Astrocyte (in vitro differentiated cells and primary cell): ENCODE measurements at regions not wholly inside any gene's neighbourhood (a gene's known extent, or its start where the extent isn't known, plus 50 kb on each side); places are given as distances from the start of the nearest gene placed in this dataset.
"Not testable (repeated sequence)": the region's sequence is repeated elsewhere in the genome, so short reads cannot be mapped to it uniquely, and the experiment has no call there.

Source experiments
- DNase-seq: peaks from one replicate; pipeline ENCODE4 v3.0.0-alpha.2; 2010; ENCODE audit warnings: low read depth
- FAIRE-seq: peaks from 2 replicates; lab custom pipeline; 2011; peaks lifted over from hg19 to GRCh38; lab: Jason Lieb, UNC
- H2AFZ ChIP-seq: 2 replicates; pipeline ENCODE4 v1.6.0; 2012; ENCODE audit warnings: low read depth, low read length, inconsistent platforms
- H3K27ac ChIP-seq: 2 replicates; pipeline ENCODE4 v1.5.1; 2011; ENCODE audit warnings: low read depth, low read length, inconsistent platforms
- H3K27me3 ChIP-seq: 2 replicates; pipeline ENCODE4 v1.6.0; 2011; ENCODE audit warnings: low read length, inconsistent platforms; ENCODE audit not compliant: insufficient read depth
- H3K36me3 ChIP-seq: 2 replicates; pipeline ENCODE4 v1.5.1; 2011; ENCODE audit warnings: low read length, inconsistent platforms; ENCODE audit not compliant: insufficient read depth
- H3K4me1 ChIP-seq: 2 replicates; pipeline ENCODE4 v1.5.1; 2011; ENCODE audit warnings: low read length, inconsistent platforms; ENCODE audit not compliant: insufficient read depth
- H3K4me2 ChIP-seq: 2 replicates; pipeline ENCODE4 v1.6.0; 2012; ENCODE audit warnings: low read length, inconsistent platforms
- H3K4me3 ChIP-seq: 2 replicates; pipeline ENCODE4 v1.5.1; 2011; ENCODE audit warnings: low read depth, mild to moderate bottlenecking, low read length, inconsistent platforms; ENCODE audit not compliant: insufficient read depth
- H3K79me2 ChIP-seq: 2 replicates; pipeline ENCODE4 v1.6.0; 2012; ENCODE audit warnings: mild to moderate bottlenecking, low read length, inconsistent platforms; ENCODE audit not compliant: insufficient read depth
- H3K9ac ChIP-seq: 2 replicates; pipeline ENCODE4 v1.6.0; 2012; ENCODE audit warnings: mild to moderate bottlenecking, low read length, inconsistent platforms
- H3K9me3 ChIP-seq: 2 replicates; pipeline ENCODE4 v1.5.1; 2012; ENCODE audit warnings: low read depth, mild to moderate bottlenecking, low read length, inconsistent platforms; ENCODE audit not compliant: insufficient read depth
- H4K20me1 ChIP-seq: 2 replicates; pipeline ENCODE4 v1.6.0; 2012; ENCODE audit warnings: low read length, inconsistent platforms; ENCODE audit not compliant: insufficient read depth
- H3K27ac Mint-ChIP-seq: one replicate; pipeline ENCODE4 v1.8.0; 2021; ENCODE audit warnings: mild to moderate bottlenecking, mixed read lengths; ENCODE audit not compliant: unreplicated experiment
- H3K27me3 Mint-ChIP-seq: one replicate; pipeline ENCODE4 v1.8.0; 2021; ENCODE audit warnings: low read depth, mixed read lengths; ENCODE audit not compliant: unreplicated experiment
- H3K36me3 Mint-ChIP-seq: one replicate; pipeline ENCODE4 v1.8.0; 2021; ENCODE audit warnings: low read depth, mixed read lengths; ENCODE audit not compliant: unreplicated experiment
- H3K4me1 Mint-ChIP-seq: one replicate; pipeline ENCODE4 v1.8.0; 2021; ENCODE audit warnings: low read depth, mixed read lengths; ENCODE audit not compliant: unreplicated experiment
- H3K4me3 Mint-ChIP-seq: one replicate; pipeline ENCODE4 v1.8.0; 2021; ENCODE audit warnings: mild to moderate bottlenecking, moderate library complexity, mixed read lengths; ENCODE audit not compliant: unreplicated experiment
- H3K9me3 Mint-ChIP-seq: one replicate; pipeline ENCODE4 v1.8.0; 2021; ENCODE audit warnings: mild to moderate bottlenecking, mixed read lengths; ENCODE audit not compliant: unreplicated experiment
- EZH2 ChIP-seq: IDR thresholded peaks from 2 replicates; pipeline ENCODE4 v1.6.1; 2012; ENCODE audit warnings: mild to moderate bottlenecking, low read length, inconsistent platforms; ENCODE audit not compliant: insufficient read depth
- TF ChIP-seq, protein P1 (sequence below): IDR thresholded peaks from 2 replicates; pipeline ENCODE4 v1.5.1; 2011; ENCODE audit warnings: low read depth, mild to moderate bottlenecking, inconsistent platforms, low read length, moderate library complexity; ENCODE audit not compliant: insufficient read depth

DNA sequence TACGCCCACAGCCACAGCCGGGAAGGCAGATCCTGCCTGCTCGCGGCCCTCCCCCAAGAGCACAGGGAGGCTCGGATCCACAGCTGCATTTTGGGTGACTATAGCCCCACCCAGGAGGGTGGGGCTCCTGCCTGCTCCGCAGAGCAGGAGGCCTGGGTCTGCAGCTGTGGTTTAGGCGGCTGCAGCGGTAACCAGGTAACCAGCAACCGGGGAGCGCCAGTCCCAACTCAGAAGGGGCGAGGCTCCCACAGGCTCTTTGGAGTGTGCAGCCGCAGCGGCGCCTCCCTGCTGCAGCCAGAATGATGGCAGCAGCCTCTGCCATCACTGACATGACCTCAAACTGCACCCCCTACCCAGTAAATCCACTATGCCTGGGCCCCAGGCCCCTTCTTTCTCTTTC lies 148.0 kb upstream of the F9 start:
- Histone ChIP-seq H2AFZ (no peak overlapping the region), H3K27me3 (no peaks in the 10 kb centered on the region), H3K4me2 (no peak overlapping the region), H3K9me3 (no peaks in the 10 kb centered on the region), H3K4me3 (no peak overlapping the region), H3K27ac (no peak overlapping the region), H3K4me1 (no peaks in the 10 kb centered on the region), H3K9ac (no peak overlapping the region), H3K79me2 (no peaks in the 10 kb centered on the region), H3K36me3 (no peaks in the 10 kb centered on the region), H4K20me1 (no peaks in the 10 kb centered on the region)
- no peaks in the 10 kb centered on the region for H3K4me1 Mint-ChIP-seq
- FAIRE-seq (no peak), DNase-seq (no peak)
- no peak overlapping the region for H3K4me3 Mint-ChIP-seq
- TF ChIP-seq EZH2 = no peak
- TF ChIP-seq, protein P1, sequence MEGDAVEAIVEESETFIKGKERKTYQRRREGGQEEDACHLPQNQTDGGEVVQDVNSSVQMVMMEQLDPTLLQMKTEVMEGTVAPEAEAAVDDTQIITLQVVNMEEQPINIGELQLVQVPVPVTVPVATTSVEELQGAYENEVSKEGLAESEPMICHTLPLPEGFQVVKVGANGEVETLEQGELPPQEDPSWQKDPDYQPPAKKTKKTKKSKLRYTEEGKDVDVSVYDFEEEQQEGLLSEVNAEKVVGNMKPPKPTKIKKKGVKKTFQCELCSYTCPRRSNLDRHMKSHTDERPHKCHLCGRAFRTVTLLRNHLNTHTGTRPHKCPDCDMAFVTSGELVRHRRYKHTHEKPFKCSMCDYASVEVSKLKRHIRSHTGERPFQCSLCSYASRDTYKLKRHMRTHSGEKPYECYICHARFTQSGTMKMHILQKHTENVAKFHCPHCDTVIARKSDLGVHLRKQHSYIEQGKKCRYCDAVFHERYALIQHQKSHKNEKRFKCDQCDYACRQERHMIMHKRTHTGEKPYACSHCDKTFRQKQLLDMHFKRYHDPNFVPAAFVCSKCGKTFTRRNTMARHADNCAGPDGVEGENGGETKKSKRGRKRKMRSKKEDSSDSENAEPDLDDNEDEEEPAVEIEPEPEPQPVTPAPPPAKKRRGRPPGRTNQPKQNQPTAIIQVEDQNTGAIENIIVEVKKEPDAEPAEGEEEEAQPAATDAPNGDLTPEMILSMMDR = no peak
- H3K9me3 Mint-ChIP-seq = no peaks in the 10 kb centered on the region
- no peak overlapping the region for H3K27ac Mint-ChIP-seq
- H3K27me3 Mint-ChIP-seq = no peaks in the 10 kb centered on the region
- H3K36me3 Mint-ChIP-seq = no peaks in the 10 kb centered on the region

DNA sequence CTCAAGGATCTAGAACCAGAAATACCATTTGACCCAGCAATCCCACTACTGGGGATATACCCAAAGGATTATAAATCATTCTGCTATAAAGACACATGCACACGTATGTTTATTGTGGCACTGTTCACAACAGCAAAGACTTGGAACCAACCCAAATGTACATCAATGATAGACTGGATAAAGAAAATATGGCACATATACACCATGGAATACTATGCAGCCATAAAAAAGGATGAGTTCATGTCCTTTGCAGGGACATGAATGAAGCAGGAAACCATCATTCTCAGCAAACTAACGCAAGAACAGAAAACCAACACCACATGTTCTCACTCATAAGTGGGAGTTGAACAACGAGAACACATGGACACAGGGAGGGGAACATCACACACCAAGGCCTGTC lies 154.0 kb upstream of the F9 start:
- H4K20me1 ChIP-seq, H3K4me3 ChIP-seq, H3K4me1 ChIP-seq, H3K9me3 ChIP-seq, H3K27ac Mint-ChIP-seq, H3K36me3 Mint-ChIP-seq, H3K9me3 Mint-ChIP-seq, H3K27ac ChIP-seq, H3K4me1 Mint-ChIP-seq, H3K27me3 ChIP-seq, FAIRE-seq, H3K36me3 ChIP-seq, H3K79me2 ChIP-seq, H2AFZ ChIP-seq, H3K9ac ChIP-seq, H3K27me3 Mint-ChIP-seq, H3K4me3 Mint-ChIP-seq, H3K4me2 ChIP-seq, DNase-seq: not testable (repeated sequence)

DNA sequence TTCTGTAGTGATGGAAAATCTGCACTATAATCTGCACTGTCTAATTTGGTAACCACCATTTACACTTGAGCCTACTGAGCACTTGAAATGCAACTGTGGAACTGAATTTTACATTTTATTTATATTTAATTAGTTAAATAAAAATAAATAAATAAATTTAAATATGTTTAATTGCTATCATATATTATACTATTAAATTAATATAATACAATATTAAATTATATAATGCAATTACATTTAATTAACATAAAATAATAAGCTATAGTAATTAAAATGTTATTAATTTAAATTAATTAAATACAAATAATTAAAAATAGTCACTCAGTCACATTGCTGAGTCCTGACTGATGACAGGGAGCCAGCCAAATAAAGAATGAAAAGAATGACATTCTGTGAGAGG lies 170.2 kb upstream of the F9 start:
- Histone ChIP-seq H3K4me2 (no peak overlapping the region), H4K20me1 (no peaks in the 10 kb centered on the region), H3K9ac (no peak overlapping the region), H3K36me3 (no peaks in the 10 kb centered on the region), H2AFZ (no peak overlapping the region), H3K79me2 (no peaks in the 10 kb centered on the region), H3K27me3 (no peaks in the 10 kb centered on the region), H3K9me3 (no peaks in the 10 kb centered on the region), H3K4me1 (no peaks in the 10 kb centered on the region), H3K27ac (no peak overlapping the region), H3K4me3 (no peak overlapping the region)
- H3K36me3 Mint-ChIP-seq = no peaks in the 10 kb centered on the region
- no peaks in the 10 kb centered on the region for H3K4me1 Mint-ChIP-seq
- no peaks in the 10 kb centered on the region for H3K9me3 Mint-ChIP-seq
- H3K27ac Mint-ChIP-seq = no peak overlapping the region
- no peak for DNase-seq
- no peaks in the 10 kb centered on the region for H3K27me3 Mint-ChIP-seq
- FAIRE-seq = no peak
- H3K4me3 Mint-ChIP-seq = no peak overlapping the region
- TF ChIP-seq, protein P1 = no peak
- no peak for TF ChIP-seq EZH2

DNA sequence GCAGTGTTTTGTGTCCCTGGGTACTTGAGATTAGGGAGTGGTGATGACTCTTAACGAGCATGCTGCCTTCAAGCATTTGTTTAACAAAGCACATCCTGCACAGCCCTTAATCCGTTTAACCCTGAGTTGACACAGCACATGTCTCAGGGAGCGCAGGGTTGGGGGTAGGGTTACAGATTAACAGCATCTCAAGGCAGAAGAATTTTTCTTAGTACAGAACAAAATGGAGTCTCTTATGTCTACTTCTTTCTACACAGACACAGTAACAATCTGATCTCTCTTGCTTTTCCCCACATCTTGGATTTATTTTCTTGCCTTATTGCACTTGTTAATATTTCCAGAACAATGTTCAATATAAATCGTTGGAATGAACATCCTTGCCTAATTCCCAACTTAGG lies 187.9 kb upstream of the F9 start:
- H4K20me1 ChIP-seq, H3K36me3 ChIP-seq, H3K27me3 ChIP-seq, H2AFZ ChIP-seq, H3K27ac Mint-ChIP-seq, H3K9me3 ChIP-seq, H3K4me3 ChIP-seq, H3K27me3 Mint-ChIP-seq, DNase-seq, H3K4me2 ChIP-seq, H3K27ac ChIP-seq, H3K9me3 Mint-ChIP-seq, H3K4me3 Mint-ChIP-seq, H3K9ac ChIP-seq, FAIRE-seq, H3K4me1 Mint-ChIP-seq, H3K36me3 Mint-ChIP-seq, H3K4me1 ChIP-seq, H3K79me2 ChIP-seq: not testable (repeated sequence)

DNA sequence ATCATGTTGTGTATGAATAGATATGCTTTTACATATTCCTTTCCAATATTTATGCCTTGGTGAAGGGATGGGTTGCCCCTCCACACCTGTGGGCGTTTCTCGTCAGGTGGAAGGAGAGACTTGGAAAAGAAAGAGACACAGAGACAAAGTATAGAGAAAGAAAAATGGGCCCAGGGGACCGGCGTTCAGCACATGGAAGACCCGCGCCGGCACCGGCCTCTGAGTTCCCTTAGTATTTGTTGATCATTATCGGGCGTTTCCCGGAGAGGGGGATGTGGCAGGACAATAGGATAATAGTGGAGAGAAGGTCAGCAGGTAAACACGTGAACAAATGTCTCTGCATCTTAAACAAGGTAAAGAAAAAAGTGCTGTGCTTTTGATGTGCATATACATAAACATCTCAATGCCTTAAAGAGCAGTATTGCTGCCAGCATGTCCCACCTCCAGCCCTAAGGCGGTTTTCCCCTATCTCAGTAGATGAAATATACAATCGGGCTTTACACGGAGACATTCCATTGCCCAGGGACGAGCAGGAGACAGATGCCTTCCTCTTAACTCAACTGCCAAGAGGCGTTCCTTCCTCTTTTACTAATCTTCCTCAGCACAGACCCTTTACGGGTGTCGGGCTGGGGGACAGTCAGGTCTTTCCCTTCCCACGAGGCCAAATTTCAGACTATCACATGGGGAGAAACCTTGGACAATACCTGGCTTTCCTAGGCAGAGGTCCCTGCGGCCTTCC lies 188.5 kb upstream of the F9 start:
- FAIRE-seq = not testable (repeated sequence)

More for the DNA sequence above, 188.5 kb upstream of the F9 start:
- not testable (repeated sequence) for H3K27ac Mint-ChIP-seq, H3K9me3 Mint-ChIP-seq, H3K27me3 ChIP-seq, H3K36me3 Mint-ChIP-seq, H3K4me2 ChIP-seq, H3K79me2 ChIP-seq, H3K4me3 Mint-ChIP-seq, H3K36me3 ChIP-seq, H3K9me3 ChIP-seq, DNase-seq, H2AFZ ChIP-seq, H3K4me1 ChIP-seq, H3K4me3 ChIP-seq, H3K9ac ChIP-seq, H3K27me3 Mint-ChIP-seq, H3K4me1 Mint-ChIP-seq, H4K20me1 ChIP-seq, H3K27ac ChIP-seq
